GM12864 (cell line): ENCODE measurements at regions not wholly inside any gene's neighbourhood (a gene's known extent, or its start where the extent isn't known, plus 50 kb on each side); places are given as distances from the start of the nearest gene placed in this dataset.

Source experiments
- DNase-seq: peaks from one replicate; pipeline ENCODE4 v3.0.0-alpha.2; 2011; ENCODE audit warnings: low read depth
- H3K4me3 ChIP-seq: 2 replicates; pipeline ENCODE4 v1.5.1; 2011; ENCODE audit warnings: mild to moderate bottlenecking, low read depth, low read length, control low read depth
- CTCF ChIP-seq: IDR thresholded peaks from 2 replicates; pipeline ENCODE4 v1.5.1; 2011; ENCODE audit warnings: low read depth, mild to moderate bottlenecking, moderate library complexity, low read length, control low read depth, inconsistent platforms; ENCODE audit errors: missing control alignments

GRCh38 chr21:19914028-19914427 is 1084.2 kb upstream of the NCAM2 start:
- no peak for DNase-seq
- no peak overlapping the region for H3K4me3 ChIP-seq
- no peak for TF ChIP-seq CTCF

- no peak overlapping the region for H3K4me3 ChIP-seq
- DNase-seq: no peak
- TF ChIP-seq CTCF: no peak
These were observed 1077.0 kb upstream of the NCAM2 start for GRCh38 chr21:19921211-19921610.

- no peak overlapping the region for H3K4me3 ChIP-seq
- DNase-seq: no peak
- TF ChIP-seq CTCF: no peak
These were observed 1076.1 kb upstream of the NCAM2 start for GRCh38 chr21:19922122-19922521.

- DNase-seq: no peak
- no peak overlapping the region for H3K4me3 ChIP-seq
- no peak for TF ChIP-seq CTCF
These were observed 1062.7 kb upstream of the NCAM2 start for GRCh38 chr21:19935467-19935866.

GRCh38 chr21:19937619-19938018 is 1060.6 kb upstream of the NCAM2 start:
- no peak overlapping the region for H3K4me3 ChIP-seq
- no peak for TF ChIP-seq CTCF
- DNase-seq: no peak

- DNase-seq: no peak
- no peak for TF ChIP-seq CTCF
- no peak overlapping the region for H3K4me3 ChIP-seq
These were observed 1056.6 kb upstream of the NCAM2 start for GRCh38 chr21:19941626-19942025.

GRCh38 chr21:19950347-19950746 is 1047.9 kb upstream of the NCAM2 start:
- DNase-seq: no peak
- TF ChIP-seq CTCF: no peak
- H3K4me3 ChIP-seq: no peak overlapping the region
